Body of pancreas (tissue), 4 donors: ENCODE measurements at regions not wholly inside any gene's neighbourhood (a gene's known extent, or its start where the extent isn't known, plus 50 kb on each side); places are given as distances from the start of the nearest gene placed in this dataset.

Experiments
- ATAC-seq: fragments of 150-250 bp; one replicate; pipeline ENCODE4 v1.9.1; 2016
- DNase-seq, 4 donors: peaks; one replicate each; pipeline ENCODE4 v3.0.0-alpha.2; 2019
- H3K27ac ChIP-seq, 4 donors: fragments of 200-600 bp; sonication (generic); 1 replicate in 3 of 4; 2 replicates in 1 of 4; pipeline versions ENCODE4 v1.5.1 to v1.6.1; 2016 to 2019; ENCODE audit warnings: mild to moderate bottlenecking in 1 of 4, mixed read lengths in 1 of 4, moderate library complexity in 1 of 4
- H3K27me3 ChIP-seq, 2 donors: fragments of 200-600 bp; sonication (generic); one replicate each; pipeline ENCODE4 v1.6.0; 2016; ENCODE audit warnings: mild to moderate bottlenecking in 1 of 2
- H3K36me3 ChIP-seq, 2 donors: fragments of 200-600 bp; sonication (generic); replicated peaks in 1 of 2; 2 replicates each; pipeline ENCODE4 v1.5.1; 2016; ENCODE audit warnings: low read depth in 2 of 2; ENCODE audit not compliant: insufficient read depth in 1 of 2
- H3K4me1 ChIP-seq: fragments of 200-600 bp; sonication (generic); one replicate; pipeline ENCODE4 v1.6.0; 2016
- H3K4me3 ChIP-seq, 2 donors: fragments of 200-600 bp; sonication (generic); 1 replicate in 1 of 2; 2 replicates in 1 of 2; pipeline ENCODE4 v1.5.1; 2016 to 2019
- H3K9me3 ChIP-seq, 3 donors: fragments of 200-600 bp; sonication (generic); 1 replicate in 2 of 3; 2 replicates in 1 of 3; pipeline ENCODE4 v1.5.1; 2016
- POLR2A ChIP-seq, 3 donors: fragments of 450-650 bp; IDR thresholded peaks; one replicate each; pipeline ENCODE4 v1.6.1; 2016; ENCODE audit warnings: antibody characterized with exemption in 3 of 3, mild to moderate bottlenecking in 2 of 3
- WGBS, 2 donors: methylation state at CpG; one replicate each; pipeline ENCODE4 v1.1.5; 2017; 5-methylcytosine and 5-hydroxymethylcytosine counted together
- intact Hi-C: fragments of 100-400 bp; cut with DNase I; formaldehyde crosslinking; loops from one replicate; pipeline ENCODE4 v1.15.1; 2023
- TF ChIP-seq, protein P1 (sequence below), 7 experiments: fragments of 450-650 bp in 4 of 7; fragments of 200-600 bp in 3 of 7; sonication (generic) in 3 of 7; IDR thresholded peaks; one replicate each; pipeline ENCODE4 v1.5.1; 2016 to 2019; ENCODE audit warnings: antibody characterized with exemption in 7 of 7

DNA sequence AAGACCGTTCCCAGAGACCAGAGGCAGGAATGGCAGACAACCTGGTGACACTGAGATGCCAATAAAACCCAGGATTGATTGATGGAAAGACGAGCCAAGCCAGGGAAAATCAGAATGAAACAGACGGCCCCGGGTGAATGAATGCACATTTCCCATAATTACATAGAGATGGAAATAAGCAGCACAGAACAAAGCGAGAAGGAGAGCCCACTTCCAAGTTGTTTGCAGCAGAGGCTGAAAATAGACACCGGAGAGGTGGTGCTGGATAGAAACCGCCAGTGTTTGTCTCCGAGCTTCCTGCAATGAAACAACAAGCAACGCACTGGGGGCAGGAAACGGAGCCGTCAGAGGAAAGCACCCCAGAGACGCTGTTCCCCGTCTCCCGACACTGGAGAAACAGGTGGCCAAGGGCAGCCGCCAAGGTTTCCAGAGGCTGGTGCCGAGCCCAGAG is 406.8 kb downstream of the SHANK2 start:
- Histone ChIP-seq H3K36me3 (no peaks in the 10 kb centered on the region), H3K4me1 (no peaks in the 10 kb centered on the region), H3K9me3 (no peaks in the 10 kb centered on the region), H3K27me3 (no peaks in the 10 kb centered on the region), H3K27ac (no peak overlapping the region), H3K4me3 (no peak overlapping the region)
- DNase-seq (no peak), ATAC-seq (no peak)
- TF ChIP-seq, protein P1, sequence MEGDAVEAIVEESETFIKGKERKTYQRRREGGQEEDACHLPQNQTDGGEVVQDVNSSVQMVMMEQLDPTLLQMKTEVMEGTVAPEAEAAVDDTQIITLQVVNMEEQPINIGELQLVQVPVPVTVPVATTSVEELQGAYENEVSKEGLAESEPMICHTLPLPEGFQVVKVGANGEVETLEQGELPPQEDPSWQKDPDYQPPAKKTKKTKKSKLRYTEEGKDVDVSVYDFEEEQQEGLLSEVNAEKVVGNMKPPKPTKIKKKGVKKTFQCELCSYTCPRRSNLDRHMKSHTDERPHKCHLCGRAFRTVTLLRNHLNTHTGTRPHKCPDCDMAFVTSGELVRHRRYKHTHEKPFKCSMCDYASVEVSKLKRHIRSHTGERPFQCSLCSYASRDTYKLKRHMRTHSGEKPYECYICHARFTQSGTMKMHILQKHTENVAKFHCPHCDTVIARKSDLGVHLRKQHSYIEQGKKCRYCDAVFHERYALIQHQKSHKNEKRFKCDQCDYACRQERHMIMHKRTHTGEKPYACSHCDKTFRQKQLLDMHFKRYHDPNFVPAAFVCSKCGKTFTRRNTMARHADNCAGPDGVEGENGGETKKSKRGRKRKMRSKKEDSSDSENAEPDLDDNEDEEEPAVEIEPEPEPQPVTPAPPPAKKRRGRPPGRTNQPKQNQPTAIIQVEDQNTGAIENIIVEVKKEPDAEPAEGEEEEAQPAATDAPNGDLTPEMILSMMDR (IDR thresholded peaks at IDR 0.05): no peak
- TF ChIP-seq POLR2A (IDR thresholded peaks at IDR 0.05): no peak
- 75 to 90% methylated on average over 13 to 16 of the region's 16 CpGs for WGBS, 2 donors
- intact Hi-C loops: no loop called here

DNA sequence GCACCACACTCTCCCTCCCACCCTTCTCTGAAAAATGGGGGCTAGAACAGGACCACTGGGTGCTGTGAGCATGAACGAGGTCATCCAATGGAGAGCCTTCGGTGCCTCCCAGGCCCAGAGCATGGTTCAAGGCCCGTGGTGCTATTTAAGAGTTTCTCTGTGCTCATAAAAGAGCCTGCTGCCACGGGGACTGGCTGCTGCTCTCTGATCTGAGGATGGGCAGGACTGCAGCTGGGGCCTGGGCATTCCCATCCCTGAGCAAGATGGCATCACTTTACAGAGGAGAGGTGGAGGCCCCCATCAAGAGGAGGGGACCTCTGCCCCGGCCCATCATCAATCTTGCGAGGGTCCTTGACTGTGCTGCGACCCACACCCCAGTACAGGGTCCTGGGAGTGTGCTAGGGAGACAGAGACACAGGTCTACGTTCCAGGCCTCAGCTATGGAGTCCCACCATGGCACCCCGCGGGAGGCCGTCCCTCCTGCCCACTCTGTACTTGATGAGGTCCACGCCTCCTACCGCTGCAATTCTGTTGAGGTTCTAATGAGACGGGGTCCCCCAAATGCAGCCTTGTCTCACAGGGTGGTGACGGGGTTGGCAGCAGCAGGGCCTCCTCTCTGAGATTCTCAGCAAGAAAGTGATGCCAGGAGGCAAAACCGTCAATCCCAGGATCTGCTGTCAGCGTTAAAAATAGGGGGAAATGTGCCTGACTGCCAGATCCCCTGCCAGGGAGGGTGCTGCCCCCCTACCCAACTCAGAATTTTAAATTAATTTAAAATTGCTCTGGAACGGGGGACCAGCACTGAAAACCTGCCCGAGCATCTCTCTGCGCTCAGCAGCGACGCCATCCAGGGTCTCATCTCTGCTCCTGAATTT is 405.4 kb downstream of the SHANK2 start:
- H3K27me3 ChIP-seq: no peaks in the 10 kb centered on the region
- H3K36me3 ChIP-seq: no peaks in the 10 kb centered on the region
- no peak for ATAC-seq
- 93% methylated on average over 21 to 22 of the region's 22 CpGs for WGBS, 2 donors
- H3K4me3 ChIP-seq: no peak overlapping the region
- TF ChIP-seq POLR2A (IDR thresholded peaks at IDR 0.05): no peak
- TF ChIP-seq, protein P1 (IDR thresholded peaks at IDR 0.05): no peak
- intact Hi-C loops: no loop called here
- no peak overlapping the region for H3K27ac ChIP-seq
- H3K4me1 ChIP-seq: no peaks in the 10 kb centered on the region
- H3K9me3 ChIP-seq: no peaks in the 10 kb centered on the region
- DNase-seq: no peak

DNA sequence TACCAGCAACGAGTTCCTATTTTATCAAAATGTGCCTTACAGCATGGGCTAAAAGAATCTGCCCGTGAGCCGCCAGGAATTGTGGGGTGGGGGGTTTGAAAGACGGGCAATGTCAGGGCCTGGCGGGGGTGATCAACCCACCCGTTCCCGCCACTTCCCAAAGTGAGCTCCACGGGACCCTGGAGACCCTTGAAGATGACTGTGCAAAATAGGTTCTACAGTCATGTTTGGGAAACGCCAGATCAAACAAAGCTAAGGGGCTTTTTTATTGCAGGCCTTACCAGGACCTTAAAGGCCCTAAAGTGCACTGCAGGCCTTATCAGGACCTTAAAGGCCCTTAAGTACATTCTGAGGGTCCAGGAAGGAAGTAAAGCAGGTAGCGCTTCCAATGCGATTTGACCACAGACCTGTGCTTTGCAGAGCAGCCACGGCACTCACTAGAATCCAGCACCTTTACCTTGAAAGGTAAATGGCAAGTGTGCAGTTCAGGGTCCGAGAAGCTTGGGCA is 404.1 kb downstream of the SHANK2 start:
- no peaks in the 10 kb centered on the region for H3K9me3 ChIP-seq
- intact Hi-C loops: no loop called here
- H3K4me1 ChIP-seq: no peaks in the 10 kb centered on the region
- DNase-seq: no peak
- ATAC-seq: no peak
- 89 to 94% methylated on average over 13 of the region's 13 CpGs for WGBS, 2 donors
- H3K27me3 ChIP-seq: no peaks in the 10 kb centered on the region
- H3K27ac ChIP-seq: no peak overlapping the region
- no peak for TF ChIP-seq POLR2A (IDR thresholded peaks at IDR 0.05)
- TF ChIP-seq, protein P1 (IDR thresholded peaks at IDR 0.05): no peak
- H3K36me3 ChIP-seq: no peaks in the 10 kb centered on the region
- no peak overlapping the region for H3K4me3 ChIP-seq

DNA sequence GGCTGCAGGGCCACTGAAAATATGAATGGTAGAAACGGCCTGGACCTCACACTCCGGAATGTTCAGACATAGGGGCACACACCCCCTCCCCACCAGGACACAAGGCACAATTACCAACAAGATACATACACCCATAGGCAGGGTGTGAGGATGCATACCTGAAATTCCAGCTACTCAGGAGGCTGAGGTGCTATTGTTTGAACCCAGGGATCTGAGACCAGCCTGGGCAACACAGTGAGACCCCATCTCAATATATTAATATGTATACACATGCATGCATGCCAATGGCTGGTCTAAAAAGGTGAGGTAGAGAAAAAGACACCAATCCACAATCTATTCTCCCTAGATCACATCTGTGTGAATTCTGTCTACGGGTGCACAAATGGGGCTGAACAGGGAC is 403.3 kb downstream of the SHANK2 start:
- no peak for DNase-seq
- intact Hi-C loops: no loop called here
- TF ChIP-seq, protein P1 (IDR thresholded peaks at IDR 0.05): no peak
- TF ChIP-seq POLR2A (IDR thresholded peaks at IDR 0.05): no peak
- no peak overlapping the region for H3K4me3 ChIP-seq
- H3K4me1 ChIP-seq: no peaks in the 10 kb centered on the region
- no peaks in the 10 kb centered on the region for H3K36me3 ChIP-seq
- H3K27ac ChIP-seq: no peak overlapping the region
- WGBS, 2 donors: 90 to 92% methylated on average over 3 of the region's 3 CpGs
- ATAC-seq: no peak
- H3K27me3 ChIP-seq: no peaks in the 10 kb centered on the region
- H3K9me3 ChIP-seq: no peaks in the 10 kb centered on the region
